Body of pancreas (tissue), 4 donors: ENCODE measurements at regions not wholly inside any gene's neighbourhood (a gene's known extent, or its start where the extent isn't known, plus 50 kb on each side); places are given as distances from the start of the nearest gene placed in this dataset.

ENCODE experiments used
- ATAC-seq: fragments of 150-250 bp; one replicate; pipeline ENCODE4 v1.9.1; 2016
- DNase-seq, 4 donors: peaks; one replicate each; pipeline ENCODE4 v3.0.0-alpha.2; 2019
- H3K27ac ChIP-seq, 4 donors: fragments of 200-600 bp; sonication (generic); 1 replicate in 3 of 4; 2 replicates in 1 of 4; pipeline versions ENCODE4 v1.5.1 to v1.6.1; 2016 to 2019; ENCODE audit warnings: mild to moderate bottlenecking in 1 of 4, mixed read lengths in 1 of 4, moderate library complexity in 1 of 4
- H3K27me3 ChIP-seq, 2 donors: fragments of 200-600 bp; sonication (generic); one replicate each; pipeline ENCODE4 v1.6.0; 2016; ENCODE audit warnings: mild to moderate bottlenecking in 1 of 2
- H3K36me3 ChIP-seq, 2 donors: fragments of 200-600 bp; sonication (generic); replicated peaks in 1 of 2; 2 replicates each; pipeline ENCODE4 v1.5.1; 2016; ENCODE audit warnings: low read depth in 2 of 2; ENCODE audit not compliant: insufficient read depth in 1 of 2
- H3K4me1 ChIP-seq: fragments of 200-600 bp; sonication (generic); one replicate; pipeline ENCODE4 v1.6.0; 2016
- H3K4me3 ChIP-seq, 2 donors: fragments of 200-600 bp; sonication (generic); 1 replicate in 1 of 2; 2 replicates in 1 of 2; pipeline ENCODE4 v1.5.1; 2016 to 2019
- H3K9me3 ChIP-seq, 3 donors: fragments of 200-600 bp; sonication (generic); 1 replicate in 2 of 3; 2 replicates in 1 of 3; pipeline ENCODE4 v1.5.1; 2016
- POLR2A ChIP-seq, 3 donors: fragments of 450-650 bp; IDR thresholded peaks; one replicate each; pipeline ENCODE4 v1.6.1; 2016; ENCODE audit warnings: antibody characterized with exemption in 3 of 3, mild to moderate bottlenecking in 2 of 3
- WGBS, 2 donors: methylation state at CpG; one replicate each; pipeline ENCODE4 v1.1.5; 2017; 5-methylcytosine and 5-hydroxymethylcytosine counted together
- intact Hi-C: fragments of 100-400 bp; cut with DNase I; formaldehyde crosslinking; loops from one replicate; pipeline ENCODE4 v1.15.1; 2023
- TF ChIP-seq, protein P1 (sequence below), 7 experiments: fragments of 450-650 bp in 4 of 7; fragments of 200-600 bp in 3 of 7; sonication (generic) in 3 of 7; IDR thresholded peaks; one replicate each; pipeline ENCODE4 v1.5.1; 2016 to 2019; ENCODE audit warnings: antibody characterized with exemption in 7 of 7

- WGBS, 2 donors = 27 to 31% methylated on average over 1 of the region's 1 CpG
- TF ChIP-seq, protein P1, sequence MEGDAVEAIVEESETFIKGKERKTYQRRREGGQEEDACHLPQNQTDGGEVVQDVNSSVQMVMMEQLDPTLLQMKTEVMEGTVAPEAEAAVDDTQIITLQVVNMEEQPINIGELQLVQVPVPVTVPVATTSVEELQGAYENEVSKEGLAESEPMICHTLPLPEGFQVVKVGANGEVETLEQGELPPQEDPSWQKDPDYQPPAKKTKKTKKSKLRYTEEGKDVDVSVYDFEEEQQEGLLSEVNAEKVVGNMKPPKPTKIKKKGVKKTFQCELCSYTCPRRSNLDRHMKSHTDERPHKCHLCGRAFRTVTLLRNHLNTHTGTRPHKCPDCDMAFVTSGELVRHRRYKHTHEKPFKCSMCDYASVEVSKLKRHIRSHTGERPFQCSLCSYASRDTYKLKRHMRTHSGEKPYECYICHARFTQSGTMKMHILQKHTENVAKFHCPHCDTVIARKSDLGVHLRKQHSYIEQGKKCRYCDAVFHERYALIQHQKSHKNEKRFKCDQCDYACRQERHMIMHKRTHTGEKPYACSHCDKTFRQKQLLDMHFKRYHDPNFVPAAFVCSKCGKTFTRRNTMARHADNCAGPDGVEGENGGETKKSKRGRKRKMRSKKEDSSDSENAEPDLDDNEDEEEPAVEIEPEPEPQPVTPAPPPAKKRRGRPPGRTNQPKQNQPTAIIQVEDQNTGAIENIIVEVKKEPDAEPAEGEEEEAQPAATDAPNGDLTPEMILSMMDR (IDR thresholded peaks at IDR 0.05) = no peak
- TF ChIP-seq POLR2A (IDR thresholded peaks at IDR 0.05) = no peak
- Histone ChIP-seq H3K9me3 (no peaks in the 10 kb centered on the region), H3K27me3 (no peaks in the 10 kb centered on the region), H3K4me1 (no peaks in the 10 kb centered on the region), H3K27ac (no peak overlapping the region), H3K4me3 (no peak overlapping the region), H3K36me3 (no peaks in the 10 kb centered on the region)
- no peak for ATAC-seq
- intact Hi-C loops = no loop called here
- DNase-seq = no peak
Observed at GRCh38 chr1:215358356-215358755, 208.7 kb upstream of the KCTD3 start.

DNA sequence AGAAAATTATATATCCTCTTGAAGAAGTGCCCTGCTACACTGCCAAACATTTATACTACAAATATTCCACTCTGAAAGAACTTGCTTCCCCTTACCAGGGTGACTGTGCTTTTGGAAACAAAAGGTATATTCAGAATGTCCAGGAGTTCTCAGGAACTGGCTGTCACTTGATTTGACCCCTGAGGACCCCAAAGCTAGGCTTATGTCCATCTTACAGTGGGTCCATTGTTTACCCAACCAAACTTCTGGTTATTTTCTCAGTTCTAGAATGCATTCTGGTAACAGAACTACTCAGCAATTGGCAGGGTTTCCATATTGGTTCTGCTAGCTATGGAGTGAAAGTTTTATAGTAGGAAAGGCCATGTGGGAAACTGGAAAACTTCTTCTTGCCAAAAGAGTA lies 207.1 kb upstream of the KCTD3 start:
- Histone ChIP-seq H3K9me3 (no peaks in the 10 kb centered on the region), H3K27me3 (no peaks in the 10 kb centered on the region), H3K4me3 (no peak overlapping the region), H3K4me1 (no peaks in the 10 kb centered on the region), H3K36me3 (no peaks in the 10 kb centered on the region), H3K27ac (no peak overlapping the region)
- TF ChIP-seq, protein P1 (IDR thresholded peaks at IDR 0.05) = no peak
- no peak for TF ChIP-seq POLR2A (IDR thresholded peaks at IDR 0.05)
- intact Hi-C loops = no loop called here
- no peak for DNase-seq
- ATAC-seq = no peak

DNA sequence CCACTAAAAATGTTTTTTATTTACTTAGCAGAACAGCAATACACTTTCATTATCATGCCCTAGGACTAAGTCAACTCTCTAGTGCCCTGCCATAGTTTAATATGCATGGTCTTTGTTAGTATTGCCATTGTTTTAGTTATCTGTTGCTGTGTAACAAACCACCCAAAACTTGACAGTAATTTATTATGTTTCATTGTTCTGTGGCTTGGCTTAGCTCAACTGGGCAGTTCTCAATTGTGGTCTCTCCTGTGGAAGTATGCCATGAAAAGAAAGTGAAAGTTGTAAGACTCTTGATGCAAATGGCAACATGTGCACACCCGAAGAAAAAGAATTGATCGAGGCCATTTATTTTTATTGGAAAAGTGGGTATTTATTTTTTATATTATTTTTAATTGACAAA lies 206.3 kb upstream of the KCTD3 start:
- WGBS, 2 donors = 72 to 79% methylated on average over 2 of the region's 2 CpGs
- Histone ChIP-seq H3K4me3 (no peak overlapping the region), H3K36me3 (no peaks in the 10 kb centered on the region), H3K9me3 (no peaks in the 10 kb centered on the region), H3K27ac (no peak overlapping the region), H3K4me1 (no peaks in the 10 kb centered on the region), H3K27me3 (no peaks in the 10 kb centered on the region)
- ATAC-seq (no peak), DNase-seq (no peak)
- intact Hi-C loops = no loop called here
- TF ChIP-seq POLR2A (IDR thresholded peaks at IDR 0.05) = no peak
- TF ChIP-seq, protein P1 (IDR thresholded peaks at IDR 0.05) = no peak

DNA sequence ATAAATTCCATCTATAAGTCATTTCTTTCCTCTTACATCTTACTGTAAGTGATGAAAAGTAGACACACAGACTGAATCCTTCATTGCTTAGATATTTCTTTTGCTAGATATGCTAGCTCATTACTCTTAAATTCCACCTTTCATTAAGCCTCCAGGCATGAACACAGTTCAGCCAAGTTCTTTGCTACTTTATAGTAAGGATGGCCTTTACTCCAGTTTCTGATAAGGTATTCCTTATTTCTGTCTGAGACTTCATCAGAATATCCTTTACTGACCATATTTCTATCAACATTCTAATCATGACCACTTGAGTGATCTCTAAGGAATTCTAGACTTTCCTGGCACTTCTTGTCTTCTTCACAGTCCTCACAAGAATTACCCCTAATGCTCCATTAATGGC lies 191.7 kb upstream of the KCTD3 start:
- ATAC-seq (no peak), DNase-seq (no peak)
- intact Hi-C loops = no loop called here
- no peaks in the 10 kb centered on the region for H3K27me3 ChIP-seq
- TF ChIP-seq POLR2A (IDR thresholded peaks at IDR 0.05) = no peak
- TF ChIP-seq, protein P1 (IDR thresholded peaks at IDR 0.05) = no peak
- H3K4me1 ChIP-seq = no peaks in the 10 kb centered on the region
- H3K36me3 ChIP-seq = no peaks in the 10 kb centered on the region
- H3K4me3 ChIP-seq = no peak overlapping the region
- no peak overlapping the region for H3K27ac ChIP-seq
- H3K9me3 ChIP-seq = no peaks in the 10 kb centered on the region

- no peaks in the 10 kb centered on the region for H3K9me3 ChIP-seq
- TF ChIP-seq, protein P1 (IDR thresholded peaks at IDR 0.05) = no peak
- TF ChIP-seq POLR2A (IDR thresholded peaks at IDR 0.05) = no peak
- no peak overlapping the region for H3K4me3 ChIP-seq
- WGBS, 2 donors = 50 to 53% methylated on average over 2 of the region's 2 CpGs
- no peak for ATAC-seq
- no peaks in the 10 kb centered on the region for H3K36me3 ChIP-seq
- intact Hi-C loops = no loop called here
- H3K27ac ChIP-seq = no peak overlapping the region
- DNase-seq = no peak
- no peaks in the 10 kb centered on the region for H3K4me1 ChIP-seq
- no peaks in the 10 kb centered on the region for H3K27me3 ChIP-seq
Observed at GRCh38 chr1:215376544-215377264, 190.4 kb upstream of the KCTD3 start.
